ENCODE measurements at regions not wholly inside any gene's neighbourhood (a gene's known extent, or its start where the extent isn't known, plus 50 kb on each side); places are given as distances from the start of the nearest gene placed in this dataset.

- no peak for TF ChIP-seq CTCF (conservative IDR thresholded peaks at IDR 0.05)
- TF ChIP-seq ZFX (IDR thresholded peaks at IDR 0.05), result no peak
- H3K27ac ChIP-seq, result no peak overlapping the region
These were observed 439.6 kb downstream of the CDH8 start for GRCh38 chr16:61596655-61597054.

GRCh38 chr16:61595605-61596004, 440.6 kb downstream of the CDH8 start:
- H3K27ac ChIP-seq, result no peak overlapping the region
- TF ChIP-seq CTCF (conservative IDR thresholded peaks at IDR 0.05) (no peak), ZFX (IDR thresholded peaks at IDR 0.05) (no peak)

- TF ChIP-seq ZFX (IDR thresholded peaks at IDR 0.05) (no peak), CTCF (conservative IDR thresholded peaks at IDR 0.05) (no peak)
- H3K27ac ChIP-seq, result no peak overlapping the region
These were observed 445.7 kb downstream of the CDH8 start for GRCh38 chr16:61590577-61590976.

GRCh38 chr16:61587526-61587925, 448.7 kb downstream of the CDH8 start:
- no peak for TF ChIP-seq CTCF (conservative IDR thresholded peaks at IDR 0.05)
- TF ChIP-seq ZFX (IDR thresholded peaks at IDR 0.05), result no peak
- H3K27ac ChIP-seq, result no peak overlapping the region

GRCh38 chr16:61581417-61582046, 454.7 kb downstream of the CDH8 start:
- TF ChIP-seq CTCF (conservative IDR thresholded peaks at IDR 0.05) (no peak), ZFX (IDR thresholded peaks at IDR 0.05) (no peak)
- no peak overlapping the region for H3K27ac ChIP-seq

- no peak overlapping the region for H3K27ac ChIP-seq
- no peak for TF ChIP-seq CTCF (conservative IDR thresholded peaks at IDR 0.05)
- no peak for TF ChIP-seq ZFX (IDR thresholded peaks at IDR 0.05)
These were observed 455.7 kb downstream of the CDH8 start for GRCh38 chr16:61580579-61580978.

- no peak overlapping the region for H3K27ac ChIP-seq
- no peak for TF ChIP-seq CTCF (conservative IDR thresholded peaks at IDR 0.05)
- no peak for TF ChIP-seq ZFX (IDR thresholded peaks at IDR 0.05)
These were observed 457.0 kb downstream of the CDH8 start for GRCh38 chr16:61579195-61579594.
